OCI-LY7 (cell line): ENCODE measurements at regions not wholly inside any gene's neighbourhood (a gene's known extent, or its start where the extent isn't known, plus 50 kb on each side); places are given as distances from the start of the nearest gene placed in this dataset.

Experiments
- EZH2phosphoT487 ChIP-seq: fragments of 200-600 bp; sonication (generic); IDR thresholded peaks from 2 replicates; pipeline ENCODE4 v1.6.1; 2018; ENCODE audit warnings: low read depth, borderline replicate concordance, mild to moderate bottlenecking, mixed run types, antibody characterized with exemption, low read length, moderate library complexity, mixed read lengths
- TF ChIP-seq, protein P1 (sequence below): fragments of 200-600 bp; sonication (generic); conservative IDR thresholded peaks from 2 replicates; pipeline ENCODE4 v1.5.1; 2014; ENCODE audit warnings: mild to moderate bottlenecking, antibody characterized with exemption, low read length, moderate library complexity, mixed read lengths

GRCh38 chr1:212162635-212163034, 122.6 kb upstream of the PPP2R5A start:
- TF ChIP-seq, protein P1, sequence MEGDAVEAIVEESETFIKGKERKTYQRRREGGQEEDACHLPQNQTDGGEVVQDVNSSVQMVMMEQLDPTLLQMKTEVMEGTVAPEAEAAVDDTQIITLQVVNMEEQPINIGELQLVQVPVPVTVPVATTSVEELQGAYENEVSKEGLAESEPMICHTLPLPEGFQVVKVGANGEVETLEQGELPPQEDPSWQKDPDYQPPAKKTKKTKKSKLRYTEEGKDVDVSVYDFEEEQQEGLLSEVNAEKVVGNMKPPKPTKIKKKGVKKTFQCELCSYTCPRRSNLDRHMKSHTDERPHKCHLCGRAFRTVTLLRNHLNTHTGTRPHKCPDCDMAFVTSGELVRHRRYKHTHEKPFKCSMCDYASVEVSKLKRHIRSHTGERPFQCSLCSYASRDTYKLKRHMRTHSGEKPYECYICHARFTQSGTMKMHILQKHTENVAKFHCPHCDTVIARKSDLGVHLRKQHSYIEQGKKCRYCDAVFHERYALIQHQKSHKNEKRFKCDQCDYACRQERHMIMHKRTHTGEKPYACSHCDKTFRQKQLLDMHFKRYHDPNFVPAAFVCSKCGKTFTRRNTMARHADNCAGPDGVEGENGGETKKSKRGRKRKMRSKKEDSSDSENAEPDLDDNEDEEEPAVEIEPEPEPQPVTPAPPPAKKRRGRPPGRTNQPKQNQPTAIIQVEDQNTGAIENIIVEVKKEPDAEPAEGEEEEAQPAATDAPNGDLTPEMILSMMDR, result no peak
- TF ChIP-seq EZH2phosphoT487, result no peak
